Lower leg skin (tissue), 4 donors: ENCODE measurements at regions not wholly inside any gene's neighbourhood (a gene's known extent, or its start where the extent isn't known, plus 50 kb on each side); places are given as distances from the start of the nearest gene placed in this dataset.
"Not testable (repeated sequence)": the region's sequence is repeated elsewhere in the genome, so short reads cannot be mapped to it uniquely, and the experiment has no call there.

ENCODE experiments used
- DNase-seq, 2 donors: peaks; one replicate each; pipeline ENCODE4 v3.0.0-alpha.2; 2019; ENCODE audit warnings: low spot score in 2 of 2
- H3K4me3 ChIP-seq: fragments of 200-600 bp; sonication (generic); 2 replicates; pipeline ENCODE4 v1.5.1; 2017; ENCODE audit warnings: mild to moderate bottlenecking, low read depth; ENCODE audit not compliant: poor library complexity, severe bottlenecking
- POLR2A ChIP-seq, 2 donors: fragments of 450-650 bp; IDR thresholded peaks; one replicate each; pipeline ENCODE4 v1.6.1; 2016 to 2017; ENCODE audit warnings: antibody characterized with exemption in 2 of 2, mild to moderate bottlenecking in 1 of 2, moderate library complexity in 1 of 2
- WGBS, 2 donors: methylation state at CpG; one replicate each; pipeline ENCODE4 v1.1.5; 2018; 5-methylcytosine and 5-hydroxymethylcytosine counted together
- intact Hi-C: fragments of 100-400 bp; cut with DNase I; formaldehyde crosslinking; loops from one replicate; pipeline ENCODE4 v1.15.0; 2023; ENCODE audit warnings: low total_unique reads
- TF ChIP-seq, protein P1 (sequence below), 3 donors: fragments of 450-650 bp; IDR thresholded peaks; one replicate each; pipeline ENCODE4 v1.5.1; 2016; ENCODE audit warnings: antibody characterized with exemption in 3 of 3, mild to moderate bottlenecking in 3 of 3, moderate library complexity in 2 of 3

DNA sequence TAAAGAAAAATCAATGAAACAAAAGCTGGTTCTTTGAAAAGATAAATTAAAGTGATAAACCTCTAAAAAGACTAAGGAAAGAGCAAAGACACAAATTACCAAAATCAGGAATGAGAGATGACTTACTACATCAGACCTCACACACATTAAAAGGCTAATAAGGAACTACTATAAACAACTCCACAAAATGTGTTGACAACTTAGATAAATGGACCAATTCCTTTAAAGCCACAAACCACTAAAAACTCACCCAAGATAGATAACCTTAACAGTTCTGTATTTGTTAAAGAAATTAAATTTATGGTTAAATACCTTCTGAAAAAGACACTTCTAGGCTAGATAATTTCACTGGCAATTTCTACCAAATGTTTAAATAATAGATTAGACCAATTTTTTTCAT, 170.4 kb downstream of the SMAD6 start:
- intact Hi-C loops = no loop called here
- TF ChIP-seq, protein P1, sequence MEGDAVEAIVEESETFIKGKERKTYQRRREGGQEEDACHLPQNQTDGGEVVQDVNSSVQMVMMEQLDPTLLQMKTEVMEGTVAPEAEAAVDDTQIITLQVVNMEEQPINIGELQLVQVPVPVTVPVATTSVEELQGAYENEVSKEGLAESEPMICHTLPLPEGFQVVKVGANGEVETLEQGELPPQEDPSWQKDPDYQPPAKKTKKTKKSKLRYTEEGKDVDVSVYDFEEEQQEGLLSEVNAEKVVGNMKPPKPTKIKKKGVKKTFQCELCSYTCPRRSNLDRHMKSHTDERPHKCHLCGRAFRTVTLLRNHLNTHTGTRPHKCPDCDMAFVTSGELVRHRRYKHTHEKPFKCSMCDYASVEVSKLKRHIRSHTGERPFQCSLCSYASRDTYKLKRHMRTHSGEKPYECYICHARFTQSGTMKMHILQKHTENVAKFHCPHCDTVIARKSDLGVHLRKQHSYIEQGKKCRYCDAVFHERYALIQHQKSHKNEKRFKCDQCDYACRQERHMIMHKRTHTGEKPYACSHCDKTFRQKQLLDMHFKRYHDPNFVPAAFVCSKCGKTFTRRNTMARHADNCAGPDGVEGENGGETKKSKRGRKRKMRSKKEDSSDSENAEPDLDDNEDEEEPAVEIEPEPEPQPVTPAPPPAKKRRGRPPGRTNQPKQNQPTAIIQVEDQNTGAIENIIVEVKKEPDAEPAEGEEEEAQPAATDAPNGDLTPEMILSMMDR (IDR thresholded peaks at IDR 0.05) = no peak
- TF ChIP-seq POLR2A (IDR thresholded peaks at IDR 0.05) = no peak
- H3K4me3 ChIP-seq = no peak overlapping the region
- DNase-seq = no peak

GRCh38 chr15:66873331-66873730, 171.3 kb downstream of the SMAD6 start:
- WGBS, 2 donors = 87 to 96% methylated on average over 3 of the region's 3 CpGs
- intact Hi-C loops, DNase-seq, H3K4me3 ChIP-seq: not testable (repeated sequence)

DNA sequence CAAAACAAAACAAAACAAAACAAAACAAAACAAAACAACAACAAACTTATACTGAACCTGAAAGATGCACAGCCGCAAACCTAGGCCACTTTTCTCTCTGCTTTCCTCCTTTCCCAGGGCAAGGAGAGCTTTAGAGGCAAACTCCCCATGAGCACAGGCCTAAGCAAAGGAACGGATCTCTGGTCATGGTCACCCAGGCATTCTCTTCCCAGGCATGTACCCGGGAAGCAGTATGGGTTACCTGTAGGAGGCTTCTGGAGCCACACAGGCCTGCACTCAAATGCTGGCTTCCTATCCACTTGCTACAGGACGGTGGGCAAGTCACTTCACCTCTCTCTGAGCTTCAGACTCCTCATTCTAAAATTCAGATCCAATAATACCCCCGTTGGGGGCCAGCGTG, 171.8 kb downstream of the SMAD6 start:
- DNase-seq = peak in 1 of 2 donors; percentile 61
- no peak for TF ChIP-seq POLR2A (IDR thresholded peaks at IDR 0.05)
- TF ChIP-seq, protein P1 (IDR thresholded peaks at IDR 0.05) = no peak
- 89 to 92% methylated on average over 6 of the region's 6 CpGs for WGBS, 2 donors

DNA sequence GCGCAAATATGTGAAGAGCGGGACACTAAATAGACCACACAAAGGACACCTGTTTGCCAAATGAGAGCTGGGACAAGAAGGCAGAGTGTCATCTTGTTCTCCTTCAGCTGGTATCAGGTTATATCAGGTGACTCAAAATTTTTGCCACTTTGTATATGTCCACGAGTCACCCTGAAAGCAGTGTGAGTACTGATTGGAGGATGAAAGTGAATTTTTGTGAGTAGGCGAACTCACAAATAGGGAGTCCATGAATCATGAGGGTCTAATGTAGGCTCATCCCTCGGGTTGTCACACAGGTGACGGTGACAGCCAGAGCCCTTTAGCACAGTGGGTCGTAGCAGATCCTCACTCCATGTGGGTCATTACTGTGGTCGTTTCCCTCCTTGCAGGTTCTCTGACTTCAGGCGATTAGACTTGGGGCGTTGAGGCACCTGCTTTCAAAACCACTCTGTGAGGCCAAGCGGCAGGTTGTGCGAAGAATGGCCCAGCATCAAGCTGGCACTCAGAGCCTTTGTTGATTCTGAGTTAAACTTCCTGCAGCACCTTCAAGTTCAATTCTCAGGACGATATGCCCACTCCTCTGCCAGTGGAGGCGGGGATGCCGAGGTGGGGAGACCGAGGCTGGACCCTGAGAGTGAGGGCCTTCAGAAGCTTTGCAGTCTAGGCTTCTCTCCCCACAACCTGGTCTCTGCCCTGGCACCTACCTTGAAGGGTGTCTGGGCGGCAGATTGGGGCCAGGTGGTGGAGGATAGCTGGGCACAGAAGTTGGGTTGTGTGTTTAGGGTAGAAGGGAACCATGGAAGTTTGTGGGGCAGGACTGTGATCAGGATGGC, 173.8 kb downstream of the SMAD6 start:
- intact Hi-C loops = no loop called here
- H3K4me3 ChIP-seq = no peak overlapping the region
- no peak for TF ChIP-seq POLR2A (IDR thresholded peaks at IDR 0.05)
- TF ChIP-seq, protein P1 (IDR thresholded peaks at IDR 0.05) = no peak
- WGBS, 2 donors = 91 to 93% methylated on average over 17 of the region's 17 CpGs
- peak in 1 of 2 donors; percentile 75 for DNase-seq

More for the DNA sequence above, 171.8 kb downstream of the SMAD6 start:
- no peak overlapping the region for H3K4me3 ChIP-seq
- intact Hi-C loops = no loop called here

GRCh38 chr15:66876421-66876730, 174.3 kb downstream of the SMAD6 start:
- intact Hi-C loops = no loop called here
- H3K4me3 ChIP-seq = no peak overlapping the region
- WGBS, 2 donors = 63 to 70% methylated on average over 5 of the region's 5 CpGs
- no peak for TF ChIP-seq POLR2A (IDR thresholded peaks at IDR 0.05)
- TF ChIP-seq, protein P1 (IDR thresholded peaks at IDR 0.05) = no peak
- peak in 1 of 2 donors; percentile 52 for DNase-seq

- WGBS, 2 donors = 81% methylated on average over 20 of the region's 20 CpGs
- TF ChIP-seq, protein P1 (IDR thresholded peaks at IDR 0.05) = no peak
- no peak for TF ChIP-seq POLR2A (IDR thresholded peaks at IDR 0.05)
- DNase-seq = peak in 1 of 2 donors; percentile 68
- no peak overlapping the region for H3K4me3 ChIP-seq
- intact Hi-C loops = no loop called here
Observed at GRCh38 chr15:66876731-66877476, 174.9 kb downstream of the SMAD6 start.
